ENCODE measurements at regions not wholly inside any gene's neighbourhood (a gene's known extent, or its start where the extent isn't known, plus 50 kb on each side); places are given as distances from the start of the nearest gene placed in this dataset.

- Histone ChIP-seq H3K9me2 (ENCODE audit: low read depth, low read length) (no peaks in the 10 kb centered on the region), H3K4me1 (ENCODE audit: insufficient read depth, low read length, severe bottlenecking) (no peaks in the 10 kb centered on the region), H2AFZ (ENCODE audit: low read length) (no peak overlapping the region), H3K4me3 (ENCODE audit: low read depth, low read length, poor library complexity, severe bottlenecking) (no peak overlapping the region), H3K27ac (ENCODE audit: low read depth, low read length, poor library complexity, severe bottlenecking) (no peak overlapping the region), H3K79me2 (ENCODE audit: insufficient read depth, low read length) (no peaks in the 10 kb centered on the region), H3K4me2 (ENCODE audit: low read length) (no peak overlapping the region), H3F3A (ENCODE audit: insufficient read depth, low read length) (no peaks in the 10 kb centered on the region), H3K9ac (ENCODE audit: low read length) (no peak overlapping the region), H3K9me3 (ENCODE audit: low read length) (no peaks in the 10 kb centered on the region), H3K36me3 (ENCODE audit: insufficient read depth, low read length) (no peaks in the 10 kb centered on the region), H3K27me3 (ENCODE audit: insufficient read depth, low read length) (no peaks in the 10 kb centered on the region), H4K20me1 (ENCODE audit: insufficient read depth, low read length) (no peaks in the 10 kb centered on the region)
- TF ChIP-seq EZH2 (IDR thresholded peaks at IDR 0.05; ENCODE audit: borderline replicate concordance, low read length) = no peak
- no peak for TF ChIP-seq CTCF (IDR thresholded peaks at IDR 0.05; ENCODE audit: low read length)
Observed at GRCh38 chr10:128867819-128868218, 599.2 kb upstream of the MGMT start.

GRCh38 chr10:128868481-128868880, 598.6 kb upstream of the MGMT start:
- no peaks in the 10 kb centered on the region for H3K36me3 ChIP-seq (ENCODE audit: insufficient read depth, low read length)
- TF ChIP-seq CTCF (IDR thresholded peaks at IDR 0.05; ENCODE audit: low read length) = no peak
- no peaks in the 10 kb centered on the region for H3K27me3 ChIP-seq (ENCODE audit: insufficient read depth, low read length)
- no peak overlapping the region for H3K4me3 ChIP-seq (ENCODE audit: low read depth, low read length, poor library complexity, severe bottlenecking)
- no peaks in the 10 kb centered on the region for H3K9me3 ChIP-seq (ENCODE audit: low read length)
- H4K20me1 ChIP-seq (ENCODE audit: insufficient read depth, low read length) = no peaks in the 10 kb centered on the region
- no peak overlapping the region for H3K9ac ChIP-seq (ENCODE audit: low read length)
- no peak overlapping the region for H2AFZ ChIP-seq (ENCODE audit: low read length)
- H3K9me2 ChIP-seq (ENCODE audit: low read depth, low read length) = no peaks in the 10 kb centered on the region
- H3F3A ChIP-seq (ENCODE audit: insufficient read depth, low read length) = no peaks in the 10 kb centered on the region
- no peak overlapping the region for H3K27ac ChIP-seq (ENCODE audit: low read depth, low read length, poor library complexity, severe bottlenecking)
- H3K4me2 ChIP-seq (ENCODE audit: low read length) = no peak overlapping the region
- no peaks in the 10 kb centered on the region for H3K4me1 ChIP-seq (ENCODE audit: insufficient read depth, low read length, severe bottlenecking)
- H3K79me2 ChIP-seq (ENCODE audit: insufficient read depth, low read length) = no peaks in the 10 kb centered on the region

- H3K4me1 ChIP-seq (ENCODE audit: insufficient read depth, low read length, severe bottlenecking) = no peaks in the 10 kb centered on the region
- H3K27me3 ChIP-seq (ENCODE audit: insufficient read depth, low read length) = no peaks in the 10 kb centered on the region
- no peak overlapping the region for H3K9ac ChIP-seq (ENCODE audit: low read length)
- no peak overlapping the region for H2AFZ ChIP-seq (ENCODE audit: low read length)
- H3K27ac ChIP-seq (ENCODE audit: low read depth, low read length, poor library complexity, severe bottlenecking) = no peak overlapping the region
- no peak overlapping the region for H3K4me2 ChIP-seq (ENCODE audit: low read length)
- H4K20me1 ChIP-seq (ENCODE audit: insufficient read depth, low read length) = no peaks in the 10 kb centered on the region
- H3F3A ChIP-seq (ENCODE audit: insufficient read depth, low read length) = no peaks in the 10 kb centered on the region
- H3K4me3 ChIP-seq (ENCODE audit: low read depth, low read length, poor library complexity, severe bottlenecking) = no peak overlapping the region
- H3K79me2 ChIP-seq (ENCODE audit: insufficient read depth, low read length) = no peaks in the 10 kb centered on the region
- no peaks in the 10 kb centered on the region for H3K36me3 ChIP-seq (ENCODE audit: insufficient read depth, low read length)
- TF ChIP-seq CTCF (IDR thresholded peaks at IDR 0.05; ENCODE audit: low read length) (no peak), EZH2 (IDR thresholded peaks at IDR 0.05; ENCODE audit: borderline replicate concordance, low read length) (no peak)
- H3K9me2 ChIP-seq (ENCODE audit: low read depth, low read length) = no peaks in the 10 kb centered on the region
- H3K9me3 ChIP-seq (ENCODE audit: low read length) = no peaks in the 10 kb centered on the region
Observed at GRCh38 chr10:128869101-128869749, 597.8 kb upstream of the MGMT start.
